ENCODE measurements at regions not wholly inside any gene's neighbourhood (a gene's known extent, or its start where the extent isn't known, plus 50 kb on each side); places are given as distances from the start of the nearest gene placed in this dataset.

DNA sequence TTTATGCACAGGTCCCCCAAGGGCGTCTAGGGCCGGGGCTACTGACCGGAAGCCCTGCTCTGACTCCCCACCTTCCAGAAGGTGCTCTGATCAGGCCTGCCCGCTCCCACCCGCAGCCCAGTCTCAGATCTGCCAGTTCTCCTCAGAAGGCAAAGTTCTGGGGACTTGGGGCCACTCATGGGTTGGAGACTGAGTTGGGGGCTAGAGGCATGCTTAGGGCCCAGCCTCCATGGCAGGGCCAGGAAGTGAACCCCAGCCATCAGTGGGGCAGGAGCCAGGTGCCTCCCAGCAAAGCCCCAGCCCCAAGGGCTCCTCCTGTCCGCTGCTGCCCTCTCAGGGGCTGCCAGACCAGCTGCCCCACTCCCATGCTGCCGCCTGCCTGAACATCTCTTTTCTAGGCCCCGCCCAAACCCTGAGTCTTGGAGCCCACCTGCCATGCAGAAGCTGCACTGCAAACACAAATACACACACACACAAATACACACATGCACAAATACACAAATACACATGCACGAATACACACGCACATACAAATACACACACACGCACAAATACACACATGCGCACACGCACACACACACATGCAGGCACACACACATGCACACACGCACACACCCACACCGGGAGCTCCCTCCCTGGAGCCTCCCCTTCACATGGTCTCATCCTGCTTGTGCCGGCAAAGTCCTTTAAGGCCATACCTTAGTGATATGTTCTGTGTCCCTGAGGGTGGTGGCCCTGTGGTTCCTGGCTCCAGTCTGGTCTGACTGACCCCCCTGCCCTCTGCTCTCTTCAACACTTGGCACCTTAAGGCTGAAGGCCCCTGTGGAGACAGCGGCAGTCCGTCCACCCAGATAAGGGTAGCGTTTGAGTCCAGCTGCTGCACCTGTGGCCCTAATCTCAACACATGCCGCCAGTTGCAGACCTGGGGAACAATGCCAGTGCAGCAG, 59.2 kb upstream of the KLF13 start:
- DNase-seq (ENCODE audit: low read depth), result no peak
- H3K4me3 ChIP-seq (ENCODE audit: low read depth, low read length), result no peak overlapping the region
- TF ChIP-seq, protein P1, sequence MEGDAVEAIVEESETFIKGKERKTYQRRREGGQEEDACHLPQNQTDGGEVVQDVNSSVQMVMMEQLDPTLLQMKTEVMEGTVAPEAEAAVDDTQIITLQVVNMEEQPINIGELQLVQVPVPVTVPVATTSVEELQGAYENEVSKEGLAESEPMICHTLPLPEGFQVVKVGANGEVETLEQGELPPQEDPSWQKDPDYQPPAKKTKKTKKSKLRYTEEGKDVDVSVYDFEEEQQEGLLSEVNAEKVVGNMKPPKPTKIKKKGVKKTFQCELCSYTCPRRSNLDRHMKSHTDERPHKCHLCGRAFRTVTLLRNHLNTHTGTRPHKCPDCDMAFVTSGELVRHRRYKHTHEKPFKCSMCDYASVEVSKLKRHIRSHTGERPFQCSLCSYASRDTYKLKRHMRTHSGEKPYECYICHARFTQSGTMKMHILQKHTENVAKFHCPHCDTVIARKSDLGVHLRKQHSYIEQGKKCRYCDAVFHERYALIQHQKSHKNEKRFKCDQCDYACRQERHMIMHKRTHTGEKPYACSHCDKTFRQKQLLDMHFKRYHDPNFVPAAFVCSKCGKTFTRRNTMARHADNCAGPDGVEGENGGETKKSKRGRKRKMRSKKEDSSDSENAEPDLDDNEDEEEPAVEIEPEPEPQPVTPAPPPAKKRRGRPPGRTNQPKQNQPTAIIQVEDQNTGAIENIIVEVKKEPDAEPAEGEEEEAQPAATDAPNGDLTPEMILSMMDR (conservative IDR thresholded peaks at IDR 0.05; ENCODE audit: low read depth, low read length), result no peak

DNA sequence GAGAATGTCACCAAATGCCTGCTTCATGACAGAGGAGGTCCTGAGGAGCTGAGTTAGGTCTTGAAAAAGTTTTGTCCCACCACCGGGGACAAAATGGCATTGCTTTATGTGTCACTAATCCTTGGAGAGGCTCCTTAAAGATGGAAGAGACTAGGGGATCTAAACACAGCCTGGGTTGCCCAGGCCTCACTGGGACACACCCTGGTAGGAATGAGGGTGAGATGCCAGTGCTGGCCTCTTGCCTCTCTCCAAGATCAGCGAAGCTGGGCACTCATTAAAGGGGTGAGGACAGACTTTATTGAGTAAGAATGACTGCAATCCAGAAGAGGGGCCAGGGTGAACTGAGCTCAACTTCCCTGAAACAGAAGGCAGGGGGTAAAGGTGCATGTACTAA, 58.5 kb upstream of the KLF13 start:
- DNase-seq (ENCODE audit: low read depth), result no peak
- TF ChIP-seq, protein P1 (conservative IDR thresholded peaks at IDR 0.05; ENCODE audit: low read depth, low read length), result no peak
- no peak overlapping the region for H3K4me3 ChIP-seq (ENCODE audit: low read depth, low read length)

DNA sequence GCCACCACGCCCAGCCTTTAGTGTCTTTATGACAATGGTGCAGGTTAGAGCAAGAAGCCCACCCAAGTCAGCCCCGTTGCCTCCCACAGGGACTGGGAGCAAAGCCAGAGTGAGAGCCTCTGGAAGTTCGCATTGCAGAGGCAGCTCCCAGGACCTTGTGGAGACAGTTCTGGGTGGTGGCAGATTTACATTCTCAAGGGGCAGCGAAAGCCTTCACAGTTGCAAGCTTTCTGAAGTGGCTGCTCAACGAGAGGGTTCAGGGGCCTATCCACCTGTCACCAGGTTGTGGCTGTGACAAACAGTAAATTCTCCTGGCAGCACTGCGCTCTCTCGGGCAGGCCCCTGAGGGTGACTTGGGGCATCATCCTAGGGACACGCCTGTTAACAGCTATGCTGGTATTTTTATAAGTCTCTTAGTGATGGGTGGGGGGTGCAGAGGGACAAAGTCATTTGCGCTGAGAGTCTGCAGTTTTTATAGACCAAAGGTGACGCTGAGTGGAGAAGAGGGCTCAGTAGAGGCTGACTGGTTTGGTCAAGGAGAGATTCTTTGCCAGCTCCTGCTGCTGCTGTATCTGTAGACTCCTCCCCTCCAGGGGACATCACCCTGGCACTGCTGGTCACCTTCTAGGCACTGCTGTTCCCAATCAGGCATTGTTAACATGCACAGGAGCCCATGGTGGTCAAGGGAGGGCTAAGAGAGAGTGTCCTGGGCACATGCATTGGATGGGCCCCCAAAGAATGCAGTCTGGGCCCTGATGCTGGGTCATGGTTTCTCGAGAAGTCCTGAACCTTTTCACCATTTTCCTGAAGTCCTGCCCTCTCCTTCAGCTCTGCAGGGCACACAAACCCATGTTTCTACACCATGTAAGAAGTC, 57.5 kb upstream of the KLF13 start:
- DNase-seq (ENCODE audit: low read depth), result no peak
- TF ChIP-seq, protein P1 (conservative IDR thresholded peaks at IDR 0.05; ENCODE audit: low read depth, low read length), result no peak
- H3K4me3 ChIP-seq (ENCODE audit: low read depth, low read length), result no peak overlapping the region

DNA sequence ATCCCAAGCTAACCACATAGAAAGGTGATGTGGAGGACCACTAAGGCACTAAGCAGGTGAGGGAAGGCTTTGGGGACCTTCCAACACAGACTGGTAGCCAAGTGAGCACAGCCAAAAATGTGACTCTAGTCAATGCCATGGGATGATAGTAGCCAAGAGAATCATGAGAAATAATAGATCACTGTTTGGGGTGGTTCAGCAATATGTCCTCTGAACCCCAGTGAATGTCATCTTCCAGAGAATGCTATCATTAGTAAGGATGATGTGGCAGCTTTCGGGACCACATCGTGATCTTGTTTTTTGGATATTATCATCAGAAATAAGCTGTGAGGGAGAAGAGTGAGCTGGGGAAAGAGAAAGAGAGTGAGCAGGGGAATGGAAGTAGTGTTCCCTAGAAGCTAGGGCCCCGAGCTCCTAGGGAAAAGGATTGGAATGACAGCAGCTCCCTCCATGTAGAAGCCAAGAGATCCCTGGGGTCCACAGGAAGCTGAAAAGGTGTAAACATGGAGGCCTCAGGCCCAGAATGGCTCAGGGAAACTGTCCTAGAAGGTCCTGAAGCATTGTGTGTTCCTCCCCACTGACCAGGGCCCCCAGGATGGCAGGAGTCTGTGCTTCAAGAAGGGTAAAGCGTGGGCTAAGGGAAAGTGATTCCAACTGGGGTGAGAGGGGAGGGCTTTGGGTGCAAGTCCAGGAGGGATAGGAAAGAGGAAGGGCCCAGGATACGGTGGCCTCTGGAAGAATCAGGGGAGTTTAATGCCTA, 56.6 kb upstream of the KLF13 start:
- no peak for DNase-seq (ENCODE audit: low read depth)
- TF ChIP-seq, protein P1 (conservative IDR thresholded peaks at IDR 0.05; ENCODE audit: low read depth, low read length), result no peak
- no peak overlapping the region for H3K4me3 ChIP-seq (ENCODE audit: low read depth, low read length)

DNA sequence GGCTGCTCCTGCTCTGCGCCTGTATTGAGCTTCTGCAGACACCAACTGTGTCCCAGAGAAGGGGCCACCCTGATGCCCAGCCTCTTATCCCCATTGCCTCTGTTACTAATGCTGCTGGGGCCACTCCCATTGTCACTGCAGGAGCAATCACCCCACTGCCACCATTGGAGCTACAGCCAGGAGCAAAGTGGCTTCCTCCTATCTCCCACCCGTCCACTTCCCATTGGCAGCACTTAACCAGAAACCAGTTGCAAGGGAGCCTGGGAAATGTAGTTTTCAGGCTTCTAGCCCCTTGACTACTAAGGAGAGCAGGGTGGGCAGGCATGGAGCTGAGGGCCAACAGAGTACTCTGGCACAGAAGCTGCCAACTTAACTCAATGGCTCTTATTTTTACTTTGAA, 55.9 kb upstream of the KLF13 start:
- DNase-seq (ENCODE audit: low read depth), result no peak
- TF ChIP-seq, protein P1 (conservative IDR thresholded peaks at IDR 0.05; ENCODE audit: low read depth, low read length), result no peak
- H3K4me3 ChIP-seq (ENCODE audit: low read depth, low read length), result no peak overlapping the region

DNA sequence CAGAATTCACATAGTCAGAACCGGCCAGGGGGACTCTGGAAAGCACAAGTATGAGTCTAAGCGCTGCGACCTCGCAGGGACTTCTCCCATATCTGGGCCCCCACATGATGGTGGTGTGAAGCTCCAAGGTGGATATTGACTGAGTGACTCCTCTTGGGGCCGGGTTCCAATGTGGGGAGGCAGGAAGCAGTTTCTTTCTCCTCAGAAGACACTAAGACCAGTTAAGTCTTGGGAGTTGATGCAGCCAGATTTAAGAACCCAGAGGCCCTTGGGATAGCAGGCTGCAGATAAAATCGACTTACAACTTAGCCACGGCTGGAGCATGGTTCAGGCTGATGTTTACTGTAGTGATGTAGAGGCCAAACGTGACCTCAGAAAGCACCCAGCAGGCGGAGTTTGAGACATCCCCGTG, 55.4 kb upstream of the KLF13 start:
- no peak overlapping the region for H3K4me3 ChIP-seq (ENCODE audit: low read depth, low read length)
- TF ChIP-seq, protein P1 (conservative IDR thresholded peaks at IDR 0.05; ENCODE audit: low read depth, low read length), result no peak
- no peak for DNase-seq (ENCODE audit: low read depth)

All from choroid plexus epithelial cell (primary cell).